CD4-positive, alpha-beta T cell treated with Interferon alpha-2 for 1 hour (primary cell): ENCODE measurements at regions not wholly inside any gene's neighbourhood (a gene's known extent, or its start where the extent isn't known, plus 50 kb on each side); places are given as distances from the start of the nearest gene placed in this dataset.
"Not testable (repeated sequence)": the region's sequence is repeated elsewhere in the genome, so short reads cannot be mapped to it uniquely, and the experiment has no call there.

Source experiments
- DNase-seq, 2 donors: peaks; one replicate each; pipeline ENCODE4 v3.0.0-alpha.2; 2020 to 2022

GRCh38 chr5:87150630-87151029 lies 117.1 kb upstream of the RASA1 start:
- DNase-seq = no peak

GRCh38 chr5:87151547-87151946 lies 116.1 kb upstream of the RASA1 start:
- no peak for DNase-seq

DNA sequence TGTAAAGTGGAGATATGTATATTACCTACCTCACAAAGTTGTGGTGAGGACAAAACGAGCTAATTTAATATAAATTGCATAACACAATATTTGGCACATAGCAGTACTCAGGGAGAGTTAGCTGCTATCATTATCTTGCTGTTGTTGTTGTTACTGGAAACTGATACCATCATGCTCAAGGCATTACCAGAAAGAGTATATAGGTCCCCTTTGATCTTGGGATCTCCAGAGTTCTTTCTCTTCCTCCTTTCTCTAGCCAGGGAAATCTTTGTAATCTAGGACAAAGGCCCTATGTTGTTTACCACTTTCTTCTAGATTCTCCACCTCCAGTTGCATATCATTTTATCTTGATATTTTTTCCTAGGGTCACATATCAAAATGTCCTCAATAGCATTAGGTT lies 114.8 kb upstream of the RASA1 start:
- no peak for DNase-seq

GRCh38 chr5:87154191-87154590 lies 113.5 kb upstream of the RASA1 start:
- no peak for DNase-seq

DNA sequence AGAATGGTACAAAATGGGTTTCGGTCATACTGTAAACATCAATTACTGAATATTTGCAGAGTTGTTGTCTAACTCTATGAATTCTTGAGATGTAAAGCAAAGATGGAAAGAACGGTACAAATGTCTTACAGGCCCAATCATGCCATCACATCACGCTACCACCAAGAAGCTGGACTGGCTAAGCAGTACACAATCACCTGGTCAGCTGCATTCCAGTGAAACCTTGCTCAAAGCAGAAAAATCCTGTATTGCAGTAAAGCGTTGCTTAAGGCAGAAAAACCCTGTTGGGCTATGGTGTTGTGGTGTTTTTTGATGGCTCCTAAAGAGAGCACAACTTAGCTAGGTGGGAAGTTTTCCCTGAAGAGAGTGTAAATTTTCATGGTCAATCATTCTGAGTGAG lies 112.6 kb upstream of the RASA1 start:
- no peak for DNase-seq

DNA sequence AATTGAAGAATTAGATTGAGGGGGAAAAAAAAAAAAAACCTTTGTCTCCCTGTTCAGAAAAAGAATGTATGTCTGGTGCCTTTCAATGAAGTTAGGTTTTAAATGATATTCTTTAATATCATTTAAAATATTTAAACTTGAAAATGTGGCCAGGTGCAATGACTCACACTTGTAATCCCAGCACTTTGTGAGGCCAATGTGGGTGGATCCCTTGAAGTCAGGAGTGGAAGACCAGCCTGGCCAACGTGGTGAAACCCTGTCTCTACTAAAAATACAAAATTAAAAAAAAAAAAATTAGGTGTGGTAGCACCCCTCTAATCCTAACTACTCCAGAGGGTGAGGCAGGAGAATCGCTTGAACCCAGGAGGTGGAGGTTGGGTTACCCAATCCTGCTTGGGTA lies 111.1 kb upstream of the RASA1 start:
- DNase-seq = no peak

GRCh38 chr5:87164409-87164808 lies 103.3 kb upstream of the RASA1 start:
- DNase-seq = no peak

DNA sequence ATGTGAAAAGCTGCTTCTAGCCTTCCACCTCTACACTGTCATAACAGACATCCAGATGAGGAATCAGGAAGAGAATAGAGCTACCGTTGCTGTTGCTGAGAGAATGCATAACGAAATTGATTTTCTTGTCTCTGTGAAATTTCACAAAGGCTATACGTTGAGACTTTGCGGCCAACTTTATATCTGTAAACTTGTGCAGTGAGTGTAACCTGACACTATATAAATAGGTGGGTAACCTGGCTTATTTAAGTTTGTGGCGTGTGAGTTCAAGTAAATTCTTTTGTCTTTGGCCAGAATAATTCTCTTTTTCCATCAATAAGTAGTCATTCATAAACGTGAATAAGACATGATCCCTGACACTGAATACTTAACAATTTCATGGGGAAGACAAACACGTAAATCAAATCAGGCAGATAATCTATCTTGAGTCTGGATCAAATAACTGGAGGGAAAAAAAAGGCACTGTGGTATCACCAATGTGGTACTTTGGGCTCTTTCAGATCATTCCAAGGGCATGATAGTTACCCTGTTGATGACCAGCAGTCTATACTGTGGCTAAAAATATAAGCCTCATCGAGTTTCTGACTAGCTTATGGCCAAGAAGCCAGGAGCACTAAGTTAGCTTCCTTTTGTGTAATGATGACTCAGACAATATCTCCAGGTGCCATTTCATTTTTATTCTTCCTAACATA lies 98.2 kb upstream of the RASA1 start:
- no peak for DNase-seq

DNA sequence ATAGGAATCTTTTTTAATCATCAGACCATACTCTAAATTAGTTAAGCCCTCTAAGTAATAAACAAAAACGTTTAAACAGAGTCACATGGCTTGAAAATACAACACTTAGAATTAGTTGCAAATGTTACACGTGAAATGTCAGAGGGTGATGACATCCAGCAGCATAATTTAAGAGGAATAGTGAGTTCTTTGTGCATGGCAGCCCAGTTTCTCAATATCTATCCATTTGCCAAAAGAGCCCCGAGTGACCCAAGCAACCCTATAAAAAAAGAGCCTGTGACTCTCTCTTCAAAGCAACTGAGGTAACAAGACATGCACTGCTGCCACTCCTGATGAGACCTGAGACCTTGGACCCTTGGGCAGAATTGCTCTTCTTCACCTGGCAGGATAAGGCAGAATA lies 96.9 kb upstream of the RASA1 start:
- no peak for DNase-seq

DNA sequence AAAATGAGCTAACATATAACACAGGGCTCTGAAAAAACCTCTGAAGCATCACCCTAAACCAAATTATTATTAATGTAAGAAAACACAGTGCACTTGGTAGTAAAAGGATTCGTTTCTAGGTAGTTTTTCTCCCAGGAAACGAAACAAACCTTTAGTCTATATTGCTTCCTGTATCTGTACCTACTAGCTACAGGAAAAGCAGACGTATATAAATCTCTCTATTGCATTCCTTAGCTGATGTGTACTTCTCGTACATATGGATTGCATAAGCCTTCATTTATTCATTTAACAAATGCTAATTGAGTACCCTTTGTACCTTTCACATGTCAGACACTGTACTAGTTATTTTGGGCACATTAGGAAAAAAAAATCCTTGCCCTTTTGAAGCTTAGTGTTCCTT lies 85.0 kb upstream of the RASA1 start:
- DNase-seq = peak in 1 of 2 donors; percentile 18

DNA sequence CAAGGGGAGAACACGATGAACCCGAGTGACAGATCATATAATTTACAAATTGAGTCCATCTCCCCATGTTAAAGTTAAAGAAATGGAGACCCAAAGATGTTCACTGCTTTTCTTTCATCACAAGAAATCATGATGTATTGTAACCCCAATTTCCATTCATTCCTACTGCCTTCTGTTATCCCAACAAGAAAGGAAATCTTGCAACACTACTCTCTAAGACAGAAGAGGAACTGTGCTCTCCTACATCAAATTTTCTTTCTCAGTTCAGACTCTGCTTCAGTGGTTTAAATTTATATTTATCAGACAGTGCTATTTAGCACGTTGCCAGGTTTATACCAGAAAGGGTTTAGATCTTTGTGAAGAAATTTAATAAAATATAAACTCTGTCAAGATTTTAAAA lies 83.8 kb upstream of the RASA1 start:
- no peak for DNase-seq

GRCh38 chr5:87184605-87185004 lies 83.1 kb upstream of the RASA1 start:
- no peak for DNase-seq

DNA sequence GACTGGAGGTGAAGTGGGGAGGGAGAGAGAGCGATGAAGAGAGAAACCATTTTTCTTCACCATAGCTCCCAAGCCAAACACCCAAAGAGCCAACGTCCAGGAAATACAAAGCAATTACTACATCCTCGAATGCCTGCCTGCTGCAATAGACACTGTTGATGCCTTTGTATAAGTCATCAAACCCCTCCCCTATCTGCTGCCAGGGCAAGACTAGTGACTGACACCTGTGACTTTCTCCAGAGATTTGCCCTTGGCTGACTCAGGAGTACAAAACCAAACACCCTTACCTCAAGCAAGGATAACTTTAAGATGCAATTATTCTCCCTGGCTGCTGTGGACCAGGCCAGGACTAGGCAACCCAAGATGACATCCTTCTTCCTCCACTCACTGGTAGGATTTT lies 81.8 kb upstream of the RASA1 start:
- DNase-seq = no peak

DNA sequence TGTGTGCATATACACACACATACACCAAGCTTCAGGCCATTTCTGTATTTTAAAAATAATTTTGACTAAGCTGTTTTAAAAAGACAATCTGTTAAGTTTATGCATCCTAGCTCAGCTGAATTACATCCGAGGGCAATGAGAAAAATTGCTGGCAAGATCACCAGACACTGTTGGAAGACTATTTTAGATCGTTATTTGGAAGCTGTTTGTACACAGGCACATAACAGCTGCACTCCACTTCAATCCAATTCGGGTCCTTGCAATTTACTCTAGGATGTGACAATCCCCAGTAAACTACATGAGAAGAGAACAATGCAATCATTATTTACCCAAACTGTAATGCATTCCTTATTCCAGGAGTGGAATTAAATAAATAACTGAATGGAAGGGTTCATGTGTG lies 79.3 kb upstream of the RASA1 start:
- no peak for DNase-seq

- DNase-seq = no peak
These were observed 77.6 kb upstream of the RASA1 start for GRCh38 chr5:87190041-87190440.

DNA sequence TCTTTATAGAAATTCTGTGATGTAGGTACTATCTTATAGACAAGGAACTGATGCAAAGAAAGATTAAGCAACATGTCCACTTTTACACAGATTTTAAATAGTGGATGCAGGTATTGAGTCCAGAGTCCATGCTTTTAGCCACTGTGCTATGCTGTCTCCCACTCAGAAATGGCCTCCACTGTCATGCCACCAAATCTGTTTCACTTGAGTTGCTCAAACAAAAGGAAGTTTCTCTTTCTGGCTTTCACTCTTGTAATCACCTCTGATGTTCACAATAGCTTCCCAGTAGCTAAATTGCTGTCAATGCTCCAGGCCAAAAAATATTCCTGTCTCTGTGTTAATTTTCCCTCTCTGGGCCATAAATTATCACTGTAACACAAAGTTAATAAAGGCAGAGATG lies 77.0 kb upstream of the RASA1 start:
- DNase-seq = no peak

DNA sequence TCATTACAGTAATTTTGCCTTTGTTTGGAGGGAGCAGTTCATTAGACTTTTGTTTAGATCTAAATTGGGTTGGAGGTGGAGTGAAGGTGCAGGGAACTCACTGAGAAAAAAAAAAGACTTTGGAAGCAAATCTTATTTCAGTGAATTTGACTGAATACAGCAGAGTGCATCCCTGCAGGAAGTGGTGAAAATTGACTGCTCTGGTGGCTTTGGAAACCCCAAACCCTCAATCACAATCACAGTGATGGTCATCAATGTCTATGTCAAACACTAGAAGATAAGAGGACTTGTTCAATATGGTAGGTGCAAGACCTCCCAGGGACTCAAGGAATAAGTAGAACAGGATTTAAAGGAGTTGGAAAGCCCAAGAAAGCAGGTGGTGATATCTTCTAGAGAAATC lies 76.0 kb upstream of the RASA1 start:
- no peak for DNase-seq

DNA sequence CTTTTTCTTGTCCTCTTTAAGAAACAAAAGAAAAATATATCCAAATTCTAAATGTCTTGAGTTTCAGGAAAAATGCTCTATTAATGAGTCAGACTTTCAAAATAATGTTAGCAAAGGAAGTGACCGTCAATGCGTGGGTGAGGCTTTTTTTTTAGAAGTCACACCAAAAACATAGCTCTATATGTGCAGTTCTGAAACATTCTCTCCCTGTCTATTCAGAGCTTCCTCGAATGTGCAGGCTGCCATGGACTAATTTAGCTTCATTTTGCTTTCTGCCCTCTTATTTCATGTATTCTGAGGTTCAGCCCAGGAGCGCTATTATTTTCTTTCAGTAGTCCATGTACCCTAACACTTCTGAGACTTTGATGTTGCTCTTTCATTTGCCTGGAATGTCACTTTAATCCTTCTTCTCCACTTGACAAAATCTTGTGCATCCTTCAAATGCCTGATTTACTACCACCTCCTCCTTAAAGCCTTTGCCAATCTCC lies 72.5 kb upstream of the RASA1 start:
- no peak for DNase-seq

- DNase-seq = no peak
These were observed 72.1 kb upstream of the RASA1 start for GRCh38 chr5:87195616-87196015.

DNA sequence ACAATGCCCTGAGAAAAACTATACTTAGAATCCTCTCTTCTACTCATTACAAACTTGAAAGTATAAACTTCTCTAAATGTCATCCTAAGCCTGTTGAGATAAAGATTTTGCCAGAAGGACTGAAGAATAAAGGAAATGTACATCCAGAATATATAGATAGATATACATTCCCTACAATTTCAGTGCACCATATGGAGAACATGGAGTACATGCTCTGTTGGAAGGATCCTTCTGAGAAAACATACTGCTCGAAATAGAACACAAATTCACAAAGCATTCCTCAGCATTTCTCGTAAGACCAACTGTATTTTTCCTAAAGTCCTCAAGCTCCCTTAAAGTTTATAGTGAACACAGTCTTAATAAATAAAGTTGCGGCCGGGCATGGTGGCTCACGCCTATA lies 69.7 kb upstream of the RASA1 start:
- DNase-seq = no peak

DNA sequence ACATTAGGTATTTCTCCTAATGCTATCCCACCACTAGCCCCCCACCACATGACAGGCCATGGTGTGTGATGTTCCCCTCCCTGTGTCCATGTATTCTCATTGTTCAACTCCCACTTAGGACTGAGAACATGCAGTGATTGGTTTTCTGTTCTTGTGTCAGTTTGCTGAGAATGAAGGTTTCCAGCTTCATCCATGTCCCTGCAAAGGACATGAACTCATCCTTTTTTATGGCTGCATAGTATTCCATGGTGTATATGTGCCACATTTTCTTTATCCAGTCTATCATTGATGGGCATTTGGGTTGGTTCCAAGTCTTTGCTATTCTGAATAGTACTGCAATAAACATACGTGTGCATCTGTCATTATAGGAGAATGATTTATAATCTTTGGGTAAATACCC lies 68.4 kb upstream of the RASA1 start:
- not testable (repeated sequence) for DNase-seq

DNA sequence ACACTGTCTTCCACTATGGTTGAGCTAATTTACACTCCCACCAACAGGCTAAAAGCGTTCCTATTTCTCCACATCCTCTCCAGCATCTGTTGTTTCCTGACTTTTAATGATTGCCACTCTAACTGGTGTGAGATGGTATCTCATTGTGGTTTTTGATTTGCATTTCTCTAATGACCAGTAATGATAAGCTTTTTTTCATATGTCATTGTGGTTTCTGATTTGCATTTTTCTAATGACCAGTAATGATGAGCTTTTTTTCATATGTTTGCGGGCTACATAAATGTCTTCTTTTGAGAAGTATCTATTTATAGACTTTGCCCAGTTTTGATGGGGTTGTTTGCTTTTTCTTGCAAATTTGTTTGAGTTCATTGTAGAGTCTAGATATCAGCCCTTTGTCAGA lies 68.0 kb upstream of the RASA1 start:
- DNase-seq = not testable (repeated sequence)

- DNase-seq = no peak
These were observed 57.6 kb upstream of the RASA1 start for GRCh38 chr5:87210076-87210475.

DNA sequence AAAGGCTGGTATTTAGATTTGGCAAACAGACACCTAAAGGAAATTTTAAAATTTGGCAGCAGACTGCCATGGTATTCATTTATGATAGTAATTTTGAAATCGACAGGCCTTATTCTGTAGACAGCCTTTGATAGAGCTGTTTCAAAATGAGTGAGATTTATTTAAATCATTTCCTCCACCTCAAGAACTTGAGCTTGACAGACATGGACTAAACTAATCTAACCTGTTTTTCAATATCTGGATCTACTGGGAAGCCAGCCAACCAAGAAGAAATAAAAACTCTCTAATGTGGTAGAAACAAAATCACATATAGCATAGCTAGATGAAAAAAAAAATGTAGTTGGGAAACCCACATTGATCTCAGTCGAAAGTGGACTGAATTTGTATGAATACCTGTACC lies 56.9 kb upstream of the RASA1 start:
- DNase-seq = no peak

DNA sequence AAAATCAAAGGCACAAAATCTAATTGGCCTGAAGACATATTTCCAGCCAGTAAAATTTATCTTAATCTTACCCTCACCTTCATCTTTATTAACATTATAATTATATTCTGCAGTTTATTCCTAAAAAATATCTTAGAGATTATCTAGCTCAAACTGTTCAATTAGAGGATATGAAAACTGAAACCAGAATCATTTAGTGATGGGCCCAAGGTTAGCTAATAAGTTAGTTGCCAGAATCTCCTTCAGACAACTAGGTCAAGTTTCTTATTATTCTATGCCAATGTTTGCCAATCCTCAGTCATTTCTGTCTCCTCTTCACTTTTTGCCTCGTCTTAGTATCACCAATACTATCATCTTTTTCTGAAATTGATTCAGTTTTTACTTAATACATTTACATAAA lies 56.0 kb upstream of the RASA1 start:
- no peak for DNase-seq

DNA sequence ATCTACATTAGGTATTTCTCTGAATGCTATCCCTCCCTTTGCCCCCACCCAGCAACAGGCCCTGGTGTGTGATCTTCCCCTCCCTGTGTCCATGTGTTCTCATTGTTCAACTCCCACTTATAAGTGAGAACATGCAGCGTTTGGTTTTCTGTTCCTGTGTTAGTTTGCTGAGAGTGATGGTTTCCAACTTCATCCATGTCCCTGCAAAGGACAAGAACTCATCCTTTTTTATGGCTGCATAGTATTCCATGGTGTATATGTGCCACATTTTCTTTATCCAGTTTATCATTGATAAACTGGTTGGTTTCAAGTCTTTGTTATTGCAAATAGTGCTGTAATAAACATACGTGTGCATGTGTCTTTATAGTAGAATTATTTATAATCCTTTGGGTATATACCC lies 55.5 kb upstream of the RASA1 start:
- DNase-seq = not testable (repeated sequence)
